Adrenal gland (tissue), 9 donors: ENCODE measurements at regions not wholly inside any gene's neighbourhood (a gene's known extent, or its start where the extent isn't known, plus 50 kb on each side); places are given as distances from the start of the nearest gene placed in this dataset.
"Not testable (repeated sequence)": the region's sequence is repeated elsewhere in the genome, so short reads cannot be mapped to it uniquely, and the experiment has no call there.

Experiments
- DNase-seq, 7 donors: peaks; one replicate each; pipeline ENCODE4 v3.0.0-alpha.2; 2019 to 2020
- H3K27ac ChIP-seq, 5 donors: fragments of 200-600 bp; sonication (generic) in 4 of 5; 1 replicate in 3 of 5; 2 replicates in 2 of 5; pipeline versions ENCODE4 v1.5.1 to v1.8.0; 2016 to 2020; ENCODE audit warnings: mild to moderate bottlenecking in 1 of 5
- H3K27me3 ChIP-seq: fragments of 200-600 bp; 2 replicates; pipeline ENCODE4 v1.8.0; 2021
- H3K36me3 ChIP-seq, 2 donors: fragments of 200-600 bp; replicated peaks in 1 of 2; 1 replicate in 1 of 2; 2 replicates in 1 of 2; pipeline versions ENCODE4 v1.5.1 to v1.8.0; 2018 to 2022
- H3K4me1 ChIP-seq, 2 donors: fragments of 200-600 bp; replicated peaks in 1 of 2; 1 replicate in 1 of 2; 2 replicates in 1 of 2; pipeline versions ENCODE4 v1.5.1 to v1.8.0; 2018 to 2021
- H3K4me3 ChIP-seq, 4 donors: fragments of 200-600 bp; sonication (generic) in 3 of 4; one replicate each; pipeline ENCODE4 v1.5.1; 2016 to 2018
- H3K9me3 ChIP-seq, 3 donors: fragments of 200-600 bp; sonication (generic) in 1 of 3; replicated peaks in 1 of 3; 1 replicate in 2 of 3; 2 replicates in 1 of 3; pipeline versions ENCODE4 v1.5.1 to v1.8.0; 2016 to 2021
- CTCF ChIP-seq, 6 experiments: fragments of 450-650 bp in 4 of 6; fragments of 200-600 bp in 2 of 6; sonication (generic) in 1 of 6; IDR thresholded peaks; 1 replicate in 5 of 6; 2 replicates in 1 of 6; pipeline versions ENCODE4 v1.5.1 to v1.8.0; 2016 to 2021; ENCODE audit warnings: antibody characterized with exemption in 6 of 6, mild to moderate bottlenecking in 2 of 6, moderate library complexity in 1 of 6
- POLR2A ChIP-seq, 2 donors: fragments of 450-650 bp; IDR thresholded peaks; one replicate each; pipeline ENCODE4 v1.6.1; 2017; ENCODE audit warnings: antibody characterized with exemption in 2 of 2, mild to moderate bottlenecking in 2 of 2, moderate library complexity in 1 of 2
- WGBS, 4 donors: extraction: QIAGEN DNeasy Blood & Tissue Kit in 2 of 4; methylation state at CpG; one replicate each; pipeline versions ENCODE4 v1.1.5 to v1.1.7; 2013 to 2017; 5-methylcytosine and 5-hydroxymethylcytosine counted together
- intact Hi-C, 2 donors: fragments of 100-400 bp; cut with DNase I; formaldehyde crosslinking; loops; one replicate each; pipeline versions ENCODE4 v1.14.1 to v1.15.0; 2022 to 2023
- donor health status: healthy with polysubstance abuse.
- donor health status: Bipolar disorder and iron deficiency.
- donor health status: DM: yes; HTN: yes; CAD: no.
- donor health status: DM: no; HTN: no; CAD: no.
- donor health status: DM: no; HTN: no; CAD: no.

- Histone ChIP-seq H3K36me3 (no peaks in the 10 kb centered on the region), H3K4me3 (no peak overlapping the region), H3K27me3 (no peaks in the 10 kb centered on the region), H3K4me1 (no peaks in the 10 kb centered on the region), H3K9me3 (peaks cover 0 to 7% (median 0%) of the 10 kb centered on the region in 3 donors), H3K27ac (no peak overlapping the region)
- no peak for TF ChIP-seq CTCF (IDR thresholded peaks at IDR 0.05)
- TF ChIP-seq POLR2A (IDR thresholded peaks at IDR 0.05) = no peak
- intact Hi-C loops = no loop called here
- DNase-seq = no peak
- 85 to 98% (median 93%) methylated on average over 1 to 2 of the region's 2 CpGs for WGBS, 4 donors
Measured at GRCh38 chr6:76942203-76942966, 520.9 kb downstream of the HTR1B start.

- no peak overlapping the region for H3K27ac ChIP-seq
- no peaks in the 10 kb centered on the region for H3K36me3 ChIP-seq
- H3K27me3 ChIP-seq = no peaks in the 10 kb centered on the region
- no peaks in the 10 kb centered on the region for H3K4me1 ChIP-seq
- no peak overlapping the region for H3K4me3 ChIP-seq
- TF ChIP-seq CTCF (IDR thresholded peaks at IDR 0.05) (no peak), POLR2A (IDR thresholded peaks at IDR 0.05) (no peak)
- no peaks in the 10 kb centered on the region for H3K9me3 ChIP-seq
- 84 to 98% (median 86%) methylated on average over 1 of the region's 1 CpG for WGBS, 4 donors
- intact Hi-C loops = no loop called here
- no peak for DNase-seq
Measured at GRCh38 chr6:76940191-76940590, 523.1 kb downstream of the HTR1B start.

- no peak for DNase-seq
- intact Hi-C loops = no loop called here
- Histone ChIP-seq H3K27me3 (no peaks in the 10 kb centered on the region), H3K4me1 (no peaks in the 10 kb centered on the region), H3K4me3 (no peak overlapping the region), H3K36me3 (no peaks in the 10 kb centered on the region), H3K9me3 (no peaks in the 10 kb centered on the region), H3K27ac (no peak overlapping the region)
- WGBS, 4 donors = 45 to 58% (median 54%) methylated on average over 2 of the region's 2 CpGs
- TF ChIP-seq CTCF (IDR thresholded peaks at IDR 0.05) (no peak), POLR2A (IDR thresholded peaks at IDR 0.05) (no peak)
Measured at GRCh38 chr6:76914737-76915136, 548.6 kb downstream of the HTR1B start.

GRCh38 chr6:76905541-76905940 is 557.8 kb downstream of the HTR1B start:
- H3K36me3 ChIP-seq, H3K27me3 ChIP-seq, H3K9me3 ChIP-seq, DNase-seq, H3K4me3 ChIP-seq, H3K4me1 ChIP-seq, H3K27ac ChIP-seq, intact Hi-C loops: not testable (repeated sequence)
- 85 to 90% (median 87%) methylated on average over 2 to 6 of the region's 6 CpGs for WGBS, 4 donors

- no peak for DNase-seq
- whole genome bisulfite sequencing, 4 donors = 59 to 89% (median 77%) methylated on average over 3 of the region's 3 CpGs
- Histone ChIP-seq H3K4me3 (no peak overlapping the region), H3K9me3 (no peaks in the 10 kb centered on the region), H3K27ac (no peak overlapping the region), H3K36me3 (no peaks in the 10 kb centered on the region), H3K27me3 (no peaks in the 10 kb centered on the region), H3K4me1 (peaks cover under 1 to 4% of the 10 kb centered on the region in 2 donors)
- no peak for TF ChIP-seq POLR2A (IDR thresholded peaks at IDR 0.05)
- TF ChIP-seq CTCF (IDR thresholded peaks at IDR 0.05) = no peak
- intact Hi-C loops = no loop called here
Measured at GRCh38 chr6:76892542-76892941, 570.7 kb downstream of the HTR1B start.
